ENCODE measurements at regions not wholly inside any gene's neighbourhood (a gene's known extent, or its start where the extent isn't known, plus 50 kb on each side); places are given as distances from the start of the nearest gene placed in this dataset.

GRCh38 chr9:107213080-107213479 is 70.0 kb upstream of the RAD23B start:
- no peak for DNase-seq

- peak; percentile 28 for DNase-seq
Observed at GRCh38 chr9:107213561-107214028, 69.5 kb upstream of the RAD23B start.

GRCh38 chr9:107214381-107214780 is 68.7 kb upstream of the RAD23B start:
- DNase-seq = no peak

GRCh38 chr9:107214915-107215314 is 68.2 kb upstream of the RAD23B start:
- DNase-seq = no peak

- DNase-seq = no peak
Observed at GRCh38 chr9:107215381-107215780, 67.7 kb upstream of the RAD23B start.

- no peak for DNase-seq
Observed at GRCh38 chr9:107216329-107216728, 66.8 kb upstream of the RAD23B start.

- no peak for DNase-seq
Observed at GRCh38 chr9:107218829-107219485, 64.1 kb upstream of the RAD23B start.

GRCh38 chr9:107219486-107220077 is 63.5 kb upstream of the RAD23B start:
- no peak for DNase-seq

- no peak for DNase-seq
Observed at GRCh38 chr9:107221321-107221720, 61.8 kb upstream of the RAD23B start.

- no peak for DNase-seq
Observed at GRCh38 chr9:107222020-107222522, 61.0 kb upstream of the RAD23B start.

GRCh38 chr9:107223381-107223780 is 59.7 kb upstream of the RAD23B start:
- DNase-seq = no peak

GRCh38 chr9:107224252-107224651 is 58.8 kb upstream of the RAD23B start:
- no peak for DNase-seq

- DNase-seq = no peak
Observed at GRCh38 chr9:107226421-107226820, 56.7 kb upstream of the RAD23B start.

GRCh38 chr9:107227774-107228173 is 55.3 kb upstream of the RAD23B start:
- DNase-seq = no peak

- DNase-seq = no peak
Observed at GRCh38 chr9:107228496-107229039, 54.5 kb upstream of the RAD23B start.

GRCh38 chr9:107229241-107229741 is 53.8 kb upstream of the RAD23B start:
- DNase-seq = no peak
